Stimulated activated CD8-positive, alpha-beta memory T cell treated with anti-CD3 and anti-CD28 coated beads, Interleukin-4, amount 100 ng/mL, for 1 hour (primary cell): ENCODE measurements at regions not wholly inside any gene's neighbourhood (a gene's known extent, or its start where the extent isn't known, plus 50 kb on each side); places are given as distances from the start of the nearest gene placed in this dataset.

Experiments used
- DNase-seq, 2 donors: peaks; one replicate each; pipeline ENCODE4 v3.0.0-alpha.2; 2020; ENCODE audit warnings: low read depth in 2 of 2, low spot score in 1 of 2

DNA sequence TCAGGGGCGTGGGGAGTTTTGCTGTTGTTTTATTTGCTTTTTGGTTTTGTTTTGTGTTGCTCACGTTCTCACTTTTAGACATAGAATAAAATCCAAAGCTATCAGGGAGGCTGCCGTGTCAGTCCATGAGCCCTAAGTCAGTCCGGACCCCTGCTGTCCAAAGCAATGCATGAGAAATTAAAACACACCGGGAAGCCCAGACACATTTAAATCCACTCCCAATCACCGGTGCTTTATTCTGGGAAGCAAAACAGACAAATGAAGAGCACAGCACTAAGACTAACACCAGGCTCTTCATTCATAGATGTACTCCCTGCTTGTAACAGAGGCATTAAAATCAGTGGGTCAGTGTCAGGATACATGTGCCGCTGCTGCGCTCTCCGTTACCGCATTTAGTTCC is 180.9 kb downstream of the IRX2 start:
- DNase-seq, result no peak

DNA sequence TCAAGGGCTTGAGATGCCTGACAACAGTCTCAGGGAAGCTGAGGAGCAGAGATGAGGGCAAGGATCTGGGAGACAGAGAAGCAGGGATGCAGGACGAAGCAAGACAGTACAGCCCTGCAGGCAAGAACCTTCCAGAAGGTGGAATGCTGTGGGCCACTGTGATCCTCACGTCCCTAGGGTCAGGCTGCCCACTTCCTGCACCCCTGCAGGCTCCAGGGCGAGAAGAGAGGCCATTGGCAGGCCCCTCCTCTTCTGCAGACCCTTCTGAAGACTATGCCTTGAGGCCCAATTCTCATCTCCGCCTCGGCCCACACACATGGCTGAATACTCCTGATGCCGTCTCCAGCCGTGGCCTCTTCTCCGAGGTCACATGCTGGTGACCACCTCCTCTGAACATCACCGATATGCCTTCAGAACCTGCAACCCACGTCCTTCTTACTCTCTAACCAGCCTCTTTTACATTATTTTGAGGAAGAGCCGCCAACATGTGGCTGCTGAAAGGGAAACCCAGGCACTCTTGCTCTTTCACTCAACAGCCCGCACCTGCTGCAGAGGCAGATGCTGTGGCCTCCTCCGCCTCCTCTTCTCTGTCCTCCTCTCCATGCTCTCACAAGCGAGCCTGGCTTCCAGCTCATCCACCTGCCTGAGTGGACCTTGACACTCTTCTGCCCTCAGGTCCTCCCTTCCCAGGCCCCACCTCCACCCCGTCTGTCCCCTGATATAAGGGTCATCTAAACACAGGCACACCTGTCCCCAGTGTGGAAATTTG is 181.5 kb downstream of the IRX2 start:
- no peak for DNase-seq

DNA sequence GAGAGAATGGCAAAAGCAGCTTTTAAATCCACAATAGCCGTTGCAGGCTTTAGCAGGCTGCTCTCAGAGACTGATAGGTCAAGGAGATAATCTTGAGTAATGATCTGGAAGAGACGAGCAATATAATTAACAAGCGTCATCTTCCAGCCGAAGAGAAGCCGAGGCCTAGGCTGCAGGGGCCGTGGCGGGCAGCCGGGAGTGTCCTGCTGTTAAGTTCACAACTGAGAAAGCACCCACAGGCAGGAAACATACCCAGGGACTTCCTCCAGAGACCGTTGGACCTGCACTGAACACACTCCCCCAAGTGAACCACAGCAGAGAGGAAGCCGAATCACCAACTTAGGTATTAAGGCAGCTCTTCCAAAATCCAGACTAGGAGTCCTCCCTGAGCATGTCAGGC is 182.3 kb downstream of the IRX2 start:
- DNase-seq, result no peak

DNA sequence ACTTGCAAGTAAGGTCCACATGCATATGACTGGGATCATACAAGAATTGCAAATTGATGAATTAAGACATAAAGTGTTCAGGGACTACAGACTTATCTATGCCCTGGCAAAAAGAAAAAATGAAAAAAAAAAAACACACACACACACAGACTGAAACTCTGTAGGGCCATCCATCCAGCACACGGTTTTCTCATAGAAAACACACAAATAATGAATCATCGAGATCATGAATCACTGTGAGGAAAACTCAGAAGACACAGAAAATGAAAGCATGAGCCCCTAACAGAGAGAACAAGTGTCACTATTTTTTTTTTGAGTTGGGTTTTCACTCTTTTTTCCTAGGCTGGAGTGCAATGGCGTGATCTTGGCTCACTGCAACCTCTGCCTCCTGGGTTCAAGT is 185.2 kb downstream of the IRX2 start:
- no peak for DNase-seq

DNA sequence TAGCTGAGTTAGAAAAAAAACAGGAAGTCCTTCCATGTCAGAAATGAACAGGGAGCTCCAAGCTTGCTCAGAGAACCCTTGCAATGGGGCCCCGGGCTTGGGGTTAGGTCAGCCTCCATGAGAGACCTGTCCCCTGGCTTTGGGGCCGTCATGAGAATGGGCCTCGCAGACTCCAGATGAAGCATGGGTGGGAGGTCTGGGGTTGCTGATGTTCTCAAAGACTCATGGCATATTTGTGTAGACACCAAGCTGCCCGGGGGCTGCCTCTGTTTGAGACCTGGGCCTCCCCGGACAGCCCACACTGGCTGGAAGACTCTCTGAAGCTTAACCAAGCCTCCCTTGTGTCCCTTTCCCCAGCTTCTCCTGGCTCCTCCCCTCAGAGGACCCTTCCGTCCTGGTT is 186.3 kb downstream of the IRX2 start:
- no peak for DNase-seq

DNA sequence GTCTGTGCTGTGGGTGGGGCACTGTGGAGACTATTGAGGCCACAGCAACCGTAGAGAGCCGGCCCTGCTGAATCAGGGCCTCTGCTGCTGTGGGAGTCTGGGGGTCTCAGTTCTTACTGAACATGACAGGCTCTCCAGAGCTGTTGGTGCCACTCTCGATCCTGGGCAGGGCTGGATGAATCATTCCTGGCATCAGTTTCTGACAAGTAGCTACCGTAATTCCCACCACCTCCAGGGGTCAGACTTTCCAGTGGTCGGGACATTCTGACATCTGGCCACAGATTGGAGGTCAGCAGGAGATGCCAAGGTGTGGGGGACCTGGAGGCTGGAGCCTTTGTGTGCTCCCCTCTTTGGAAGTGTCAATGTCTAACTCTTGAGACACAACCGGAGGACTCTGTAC is 188.4 kb downstream of the IRX2 start:
- no peak for DNase-seq

DNA sequence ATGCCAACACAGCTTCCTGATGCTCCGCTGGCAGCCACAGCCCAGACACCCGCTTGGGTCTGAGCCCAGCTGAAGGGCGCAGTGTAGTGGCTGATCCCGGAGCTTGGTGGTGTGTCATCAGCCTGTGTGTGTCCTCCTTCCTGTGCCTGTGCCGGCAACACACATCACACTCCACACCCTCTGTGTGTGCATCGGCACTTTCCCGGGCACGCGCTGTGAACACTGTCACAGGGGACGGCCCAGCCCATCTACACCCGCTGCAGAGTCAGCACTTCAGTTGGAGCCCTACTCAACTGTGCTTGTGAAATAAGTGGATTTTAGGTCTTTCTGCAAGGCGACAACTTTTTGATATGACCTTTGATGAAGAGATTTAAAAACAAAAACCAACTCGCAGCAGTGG is 189.4 kb downstream of the IRX2 start:
- DNase-seq, result no peak

DNA sequence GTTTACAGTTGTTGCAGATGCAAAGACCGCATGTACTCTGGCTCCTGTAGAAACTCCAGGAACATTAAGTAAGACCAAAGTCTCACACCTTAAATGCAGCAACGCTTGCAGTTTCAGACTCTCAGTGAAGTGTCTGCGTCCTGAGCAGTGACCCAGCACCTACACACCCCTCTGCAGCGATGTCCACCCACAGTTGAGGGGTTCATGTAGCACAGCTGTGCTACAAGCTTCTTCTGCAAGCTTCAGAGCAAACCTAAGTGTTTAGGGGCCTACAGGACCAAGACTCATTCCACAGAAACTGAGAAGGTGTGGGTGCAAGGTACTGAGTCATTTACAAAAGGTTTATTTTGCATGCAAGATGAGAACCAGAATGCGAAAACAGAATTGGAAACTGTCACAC is 191.0 kb downstream of the IRX2 start:
- DNase-seq, result no peak

DNA sequence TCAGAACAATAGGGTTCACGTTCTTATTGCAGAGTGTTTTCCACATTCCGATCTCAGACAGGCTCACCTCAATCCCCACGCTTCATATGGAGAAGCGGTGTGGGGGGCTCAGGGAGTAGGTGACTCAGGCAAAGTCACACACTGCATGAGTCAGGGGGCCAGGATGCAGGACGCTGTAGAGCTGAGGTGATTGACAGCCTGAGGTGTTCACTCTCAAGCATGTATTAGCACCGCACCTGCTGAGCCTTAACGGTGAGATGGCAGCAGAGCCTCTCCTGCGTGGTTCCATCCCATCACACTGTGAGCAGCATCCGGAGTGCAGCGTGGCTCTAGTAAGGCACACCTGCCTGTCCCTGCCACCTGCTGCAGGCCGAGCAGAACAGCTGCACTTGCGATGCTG is 194.0 kb downstream of the IRX2 start:
- no peak for DNase-seq

DNA sequence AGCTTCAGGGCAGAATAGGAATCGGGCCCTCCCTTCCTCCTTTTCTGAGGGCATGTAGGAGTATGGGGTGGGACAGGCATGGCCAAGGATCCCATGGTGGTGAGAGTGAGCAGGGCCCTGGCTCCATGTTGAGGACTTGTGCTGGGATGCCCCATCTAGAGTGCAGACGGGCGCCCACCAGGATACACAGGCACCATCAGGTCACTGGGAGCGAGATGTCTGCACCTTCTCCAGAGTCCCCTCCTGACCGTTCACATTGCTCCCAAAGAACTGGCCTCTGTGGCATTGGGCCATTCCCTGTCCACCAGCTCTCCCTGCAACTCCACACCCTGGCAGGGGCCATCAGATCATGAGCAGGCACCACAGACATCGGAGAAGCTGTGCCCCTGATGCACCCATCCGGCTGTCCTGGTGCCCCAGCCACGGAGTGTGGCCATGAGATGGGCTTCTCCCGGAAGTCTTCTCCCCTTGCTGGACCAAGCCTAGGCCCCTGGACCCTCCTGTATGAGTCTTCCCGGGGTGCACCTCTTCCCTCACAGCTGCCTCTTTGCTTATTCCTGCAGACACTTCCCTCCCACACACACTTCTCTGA is 195.0 kb downstream of the IRX2 start:
- DNase-seq, result no peak

DNA sequence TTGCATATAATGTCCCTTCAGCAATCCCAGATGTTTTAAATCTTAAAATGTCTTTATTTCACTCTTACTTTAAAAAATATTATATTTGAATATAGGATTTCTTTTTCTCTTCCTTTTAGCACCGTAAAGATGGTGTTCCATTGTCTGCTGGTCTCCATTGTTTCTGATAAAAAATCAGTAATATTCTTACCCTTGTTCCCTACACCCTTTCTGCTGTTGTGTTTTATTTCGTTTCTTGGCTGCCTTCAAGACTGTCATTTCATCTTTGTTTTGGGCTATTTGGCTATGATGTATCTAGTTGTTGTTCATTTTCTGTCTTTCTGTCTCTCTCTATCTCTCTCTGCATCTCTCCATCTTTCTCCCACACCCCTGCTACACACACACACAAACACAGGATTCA is 197.9 kb downstream of the IRX2 start:
- no peak for DNase-seq

DNA sequence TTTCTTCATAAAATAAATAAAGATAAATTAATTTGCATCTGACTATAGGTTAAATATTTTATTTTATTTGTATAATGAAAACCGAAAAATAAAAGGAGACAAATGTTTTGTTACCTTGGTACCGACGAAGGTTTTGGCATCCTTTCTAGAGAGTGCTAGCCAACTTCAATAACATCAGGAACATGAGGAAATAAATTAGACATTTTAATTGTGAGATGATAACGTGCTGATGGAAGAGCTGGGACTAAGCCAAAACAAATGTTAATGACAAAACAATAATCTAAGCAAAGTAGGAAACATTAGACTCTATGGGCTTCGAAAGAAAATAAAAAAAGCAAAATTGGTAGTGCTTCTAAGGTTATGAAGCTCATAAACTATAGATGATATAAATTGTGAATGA is 201.0 kb downstream of the IRX2 start:
- DNase-seq, result no peak

DNA sequence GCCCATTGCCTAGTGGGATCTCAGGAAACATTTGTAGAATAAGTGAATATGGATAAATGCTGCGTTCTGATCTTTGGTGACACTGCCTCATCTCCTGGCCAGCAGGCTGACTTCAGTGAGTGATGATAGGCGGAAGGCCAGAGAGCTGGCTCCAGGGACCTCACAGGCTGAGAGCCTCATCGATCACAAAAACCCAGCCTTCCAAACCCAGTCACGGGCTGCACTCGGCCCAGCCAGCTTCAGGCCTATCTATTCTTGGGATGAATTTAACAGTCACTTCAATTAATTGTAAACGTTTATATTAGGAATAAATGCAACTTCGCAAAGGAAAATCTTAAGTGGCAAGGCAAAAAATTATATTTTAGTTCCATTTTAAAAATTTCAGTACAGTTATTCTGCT is 201.6 kb downstream of the IRX2 start:
- no peak for DNase-seq

DNA sequence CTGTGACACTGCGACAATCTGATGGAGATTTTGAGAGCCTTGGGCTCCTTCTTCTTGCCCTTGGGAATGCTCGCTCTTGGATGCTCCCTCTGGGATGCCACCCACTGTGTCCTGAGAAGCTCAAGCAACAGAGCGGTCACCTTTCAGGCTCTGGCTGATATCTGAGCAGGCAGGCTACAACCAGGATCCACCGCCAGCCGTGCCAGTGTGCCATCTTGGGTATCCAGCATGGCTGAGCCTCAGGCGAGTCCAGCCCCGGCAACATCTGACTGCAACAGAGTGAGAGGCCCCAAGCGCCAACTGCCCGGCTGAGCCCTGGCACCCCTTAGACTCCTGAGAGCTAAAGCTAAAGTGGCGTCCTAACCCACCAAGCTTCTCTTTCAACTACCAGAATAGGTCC is 202.1 kb downstream of the IRX2 start:
- DNase-seq, result no peak

DNA sequence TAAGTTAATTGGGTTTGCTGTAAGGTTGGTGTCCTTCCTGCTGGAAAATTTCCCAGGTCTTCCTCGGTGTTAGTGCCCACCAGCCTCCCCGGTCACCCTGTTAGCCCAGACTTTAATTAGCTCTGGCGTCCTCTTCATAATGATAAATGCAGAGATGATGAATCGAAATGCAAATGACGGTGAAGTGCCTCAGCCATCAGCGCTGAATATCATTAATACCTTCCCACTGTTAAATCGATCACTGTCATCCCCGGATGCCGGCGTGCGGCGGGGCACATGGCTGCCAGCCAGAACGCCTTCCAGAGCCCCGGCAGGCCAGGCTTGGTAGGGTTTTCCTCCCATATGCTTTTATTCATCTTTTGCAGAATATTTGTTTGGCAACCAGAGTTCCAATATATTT is 204.5 kb downstream of the IRX2 start:
- no peak for DNase-seq

DNA sequence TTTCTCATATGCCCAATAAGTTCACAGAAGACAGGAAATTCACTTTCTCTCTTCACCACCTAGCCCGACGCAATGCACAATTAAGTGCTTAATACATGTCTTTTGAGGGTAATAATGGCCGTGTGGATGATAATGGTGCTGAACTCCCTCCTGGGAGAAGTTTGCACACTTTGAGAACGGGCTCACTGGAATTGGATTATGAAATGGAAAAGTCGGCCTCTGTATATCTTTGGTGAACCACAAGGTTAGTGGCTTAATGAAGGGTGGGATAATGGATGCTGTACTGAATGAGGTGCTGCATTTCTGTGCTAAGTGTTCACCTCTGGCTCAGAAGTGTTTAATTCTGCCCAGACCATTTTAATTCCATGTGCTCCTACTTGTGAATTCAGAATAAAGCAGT is 207.5 kb downstream of the IRX2 start:
- no peak for DNase-seq

DNA sequence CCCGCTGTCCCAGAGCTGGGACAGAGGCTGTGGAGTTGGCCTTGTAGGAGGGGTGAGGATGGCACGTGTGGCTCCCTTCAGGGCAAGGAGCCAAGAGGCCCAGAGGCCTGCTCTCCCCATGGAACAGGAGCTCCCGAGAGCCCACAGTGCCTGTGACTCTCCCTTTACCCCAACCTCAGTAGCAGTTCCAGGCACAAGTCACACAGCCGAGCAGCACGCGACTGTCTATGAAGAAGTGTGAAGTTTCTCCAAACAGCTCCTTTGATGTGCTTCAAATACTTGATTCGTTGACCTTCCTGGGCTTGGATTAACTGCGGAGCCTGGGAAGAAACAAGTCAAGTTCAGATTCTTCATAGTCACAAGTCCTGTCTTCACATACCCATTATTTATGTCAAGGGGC is 208.7 kb downstream of the IRX2 start:
- DNase-seq, result no peak

DNA sequence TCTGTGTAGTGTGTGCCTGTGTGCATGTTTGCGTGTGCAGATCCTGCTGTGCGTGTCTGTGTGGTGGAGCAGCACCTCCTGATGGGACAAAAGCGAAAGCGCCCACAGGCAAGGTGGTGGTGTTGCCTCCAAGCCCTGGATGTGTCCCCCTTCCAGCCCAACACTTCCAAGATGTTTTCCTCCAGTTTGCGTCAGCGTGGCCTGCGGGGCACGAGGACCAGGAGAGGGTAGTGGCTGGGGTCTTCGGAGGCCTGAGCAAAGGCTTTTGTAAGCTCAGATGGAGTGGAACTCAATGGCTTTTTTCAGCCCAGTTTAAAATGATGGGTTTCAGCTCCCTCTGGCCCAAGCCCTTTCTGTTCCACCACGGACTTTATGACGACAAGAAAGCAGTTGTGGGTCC is 209.5 kb downstream of the IRX2 start:
- DNase-seq, result no peak

DNA sequence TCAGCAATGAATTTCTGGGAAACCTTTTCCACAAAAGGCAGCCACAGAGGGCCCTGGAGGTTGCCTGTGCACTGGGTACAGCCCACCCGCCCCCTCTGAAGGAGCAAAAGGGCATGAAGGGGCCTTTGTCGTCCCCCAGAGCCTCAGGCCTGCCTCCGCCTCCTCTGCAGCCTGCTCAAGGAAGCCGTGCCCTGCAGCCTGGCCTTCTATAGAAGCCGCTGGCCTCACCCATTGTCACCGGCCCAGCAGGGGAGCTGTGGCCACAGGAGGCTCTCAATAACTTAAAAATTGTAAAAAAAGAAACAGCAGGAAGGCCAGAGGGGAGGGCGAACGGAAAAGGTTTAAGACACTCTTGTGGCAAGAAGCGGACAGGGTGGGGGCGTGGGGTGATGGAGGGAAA is 213.3 kb downstream of the IRX2 start:
- DNase-seq, result no peak

DNA sequence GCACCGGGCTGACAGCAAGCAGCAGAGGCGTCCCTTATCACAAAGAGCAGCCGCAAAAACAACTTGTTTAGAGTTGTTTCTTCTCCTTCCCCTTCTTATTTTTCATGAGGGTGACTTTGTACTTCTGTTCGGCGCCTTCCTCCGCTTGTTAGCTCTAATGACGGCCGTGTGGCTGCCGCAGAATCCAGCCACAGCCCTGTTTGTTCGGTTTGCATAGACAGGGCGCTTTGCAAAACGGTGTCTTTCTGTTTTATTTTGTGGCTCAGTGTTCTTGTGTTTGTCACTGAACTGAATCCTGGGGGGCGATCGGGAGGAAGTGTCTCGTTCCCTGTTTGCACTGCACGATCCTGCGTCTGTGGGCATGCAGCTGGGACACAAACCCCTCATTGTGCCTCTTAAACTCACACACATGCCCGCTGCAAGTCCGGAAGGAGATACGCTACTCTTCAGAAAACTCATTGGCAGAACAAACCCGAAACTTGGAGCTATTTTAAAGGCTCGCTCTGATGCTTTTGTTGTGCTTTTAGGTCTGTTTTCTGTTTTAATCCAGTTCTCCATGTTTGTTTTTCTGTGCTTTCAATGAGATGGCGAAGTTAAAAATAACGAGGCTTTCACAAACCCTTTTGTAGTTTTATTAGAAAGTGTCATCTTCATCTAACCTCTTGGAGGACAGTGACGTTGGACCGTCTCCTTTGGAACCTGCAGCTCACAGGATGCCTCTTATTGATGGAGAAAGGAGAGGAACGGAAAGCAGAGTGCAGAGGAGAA is 213.9 kb downstream of the IRX2 start:
- DNase-seq, result no peak

DNA sequence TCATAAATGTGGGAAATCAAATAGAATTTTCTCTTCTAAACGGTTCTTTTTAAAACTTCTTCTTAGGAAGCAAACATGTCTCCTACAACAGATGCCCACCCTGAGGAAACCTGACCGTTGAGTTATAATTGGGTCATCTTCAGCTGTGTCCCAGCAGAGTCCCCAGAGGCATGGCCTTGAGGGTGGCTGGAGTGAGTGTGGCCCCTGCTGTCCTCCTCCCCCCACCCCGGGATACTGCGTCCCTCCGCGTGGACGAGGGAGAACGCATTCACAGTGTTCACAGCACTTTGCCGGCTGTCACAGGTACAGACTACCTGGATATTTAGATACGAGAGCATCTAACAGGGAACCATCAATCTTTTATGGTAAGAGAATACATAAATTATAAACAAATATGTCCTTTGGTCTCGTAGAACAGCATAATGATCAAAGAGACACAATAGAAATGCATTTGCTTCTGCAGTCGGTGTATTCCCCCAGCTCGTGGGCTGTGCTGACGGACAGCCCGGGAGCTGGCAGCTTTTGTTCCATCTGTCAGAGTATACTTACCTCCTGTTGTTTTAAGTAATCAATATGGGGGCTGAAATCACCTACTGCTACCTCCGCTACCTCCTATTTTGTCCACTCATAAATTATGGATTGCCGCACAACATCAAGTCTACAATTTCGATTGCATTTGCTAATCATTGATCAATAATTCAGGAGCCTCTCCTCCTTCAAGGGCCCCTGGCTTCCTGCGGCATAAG is 214.7 kb downstream of the IRX2 start:
- no peak for DNase-seq

DNA sequence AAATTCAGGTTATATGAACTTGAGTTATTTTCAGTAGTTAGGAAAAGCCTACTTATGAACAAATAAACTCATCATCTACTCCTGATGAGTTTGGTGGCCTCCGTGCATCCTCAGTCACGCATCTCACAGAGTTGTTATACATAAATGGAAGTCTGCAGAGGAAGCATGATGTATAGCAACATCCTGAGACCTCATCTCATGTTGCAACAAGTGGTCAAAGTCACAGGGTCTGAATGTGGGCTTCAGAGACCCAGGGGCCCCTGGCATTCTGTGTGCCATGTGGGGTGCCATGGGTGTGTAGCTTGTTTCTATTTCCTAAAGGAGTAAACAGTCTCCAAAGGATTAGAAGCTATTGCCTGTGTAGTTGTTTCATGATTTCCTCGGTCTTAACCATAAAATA is 216.5 kb downstream of the IRX2 start:
- no peak for DNase-seq
